NCI-H524 treated with DMSO at 0.1 percent for 48 hours (cell line): ENCODE measurements at regions not wholly inside any gene's neighbourhood (a gene's known extent, or its start where the extent isn't known, plus 50 kb on each side); places are given as distances from the start of the nearest gene placed in this dataset.
A peak's percentile ranks its signal among the peaks of the same experiment; 100 is the strongest.
"Not testable (repeated sequence)": the region's sequence is repeated elsewhere in the genome, so short reads cannot be mapped to it uniquely, and the experiment has no call there.

Experiments used
- DNase-seq: peaks from one replicate; lab custom pipeline; 2025; lab: John Stamatoyannopoulos, UW

GRCh38 chr17:70521821-70522256, 352.5 kb downstream of the KCNJ2 start:
- DNase-seq, result no peak

- no peak for DNase-seq
These were observed 354.1 kb downstream of the KCNJ2 start for GRCh38 chr17:70523426-70523825.

- DNase-seq, result not testable (repeated sequence)
These were observed 355.7 kb downstream of the KCNJ2 start for GRCh38 chr17:70525035-70525434.

GRCh38 chr17:70525961-70526360, 356.6 kb downstream of the KCNJ2 start:
- no peak for DNase-seq

- no peak for DNase-seq
These were observed 358.1 kb downstream of the KCNJ2 start for GRCh38 chr17:70527364-70527888.

GRCh38 chr17:70533427-70533826, 364.1 kb downstream of the KCNJ2 start:
- no peak for DNase-seq

- no peak for DNase-seq
These were observed 366.7 kb downstream of the KCNJ2 start for GRCh38 chr17:70535986-70536385.

GRCh38 chr17:70539132-70539924, 370.0 kb downstream of the KCNJ2 start:
- DNase-seq, result no peak

- no peak for DNase-seq
These were observed 373.5 kb downstream of the KCNJ2 start for GRCh38 chr17:70542876-70543275.

GRCh38 chr17:70544317-70544716, 375.0 kb downstream of the KCNJ2 start:
- no peak for DNase-seq

GRCh38 chr17:70552230-70552981, 383.1 kb downstream of the KCNJ2 start:
- DNase-seq, result peak; percentile 30

GRCh38 chr17:70552982-70553334, 383.6 kb downstream of the KCNJ2 start:
- DNase-seq, result no peak

GRCh38 chr17:70555723-70556122, 386.4 kb downstream of the KCNJ2 start:
- no peak for DNase-seq

- DNase-seq, result no peak
These were observed 389.5 kb downstream of the KCNJ2 start for GRCh38 chr17:70558821-70559220.

GRCh38 chr17:70560471-70560870, 391.1 kb downstream of the KCNJ2 start:
- no peak for DNase-seq

- DNase-seq, result no peak
These were observed 392.8 kb downstream of the KCNJ2 start for GRCh38 chr17:70562137-70562536.

- DNase-seq, result peak; percentile 98
These were observed 394.0 kb downstream of the KCNJ2 start for GRCh38 chr17:70563281-70563820.

GRCh38 chr17:70564006-70564620, 394.8 kb downstream of the KCNJ2 start:
- DNase-seq, result no peak

- no peak for DNase-seq
These were observed 399.8 kb downstream of the KCNJ2 start for GRCh38 chr17:70569128-70569527.

- DNase-seq, result no peak
These were observed 408.1 kb downstream of the KCNJ2 start for GRCh38 chr17:70577456-70577855.

- DNase-seq, result no peak
These were observed 412.1 kb downstream of the KCNJ2 start for GRCh38 chr17:70581459-70581858.

- DNase-seq, result no peak
These were observed 413.4 kb downstream of the KCNJ2 start for GRCh38 chr17:70582777-70583176.
